Ecto neural progenitor cell (in vitro differentiated cells): ENCODE measurements at regions not wholly inside any gene's neighbourhood (a gene's known extent, or its start where the extent isn't known, plus 50 kb on each side); places are given as distances from the start of the nearest gene placed in this dataset.

Source experiments
- DNase-seq: peaks from one replicate; pipeline ENCODE4 v3.0.0-alpha.2; 2018; ENCODE audit warnings: low spot score

GRCh38 chr12:113655479-113655878 is 183.8 kb upstream of the LHX5 start:
- no peak for DNase-seq

GRCh38 chr12:113651662-113652061 is 180.0 kb upstream of the LHX5 start:
- no peak for DNase-seq

GRCh38 chr12:113650476-113650875 is 178.8 kb upstream of the LHX5 start:
- DNase-seq = no peak

- DNase-seq = no peak
These were observed 177.7 kb upstream of the LHX5 start for GRCh38 chr12:113649256-113649830.

- DNase-seq = no peak
These were observed 175.4 kb upstream of the LHX5 start for GRCh38 chr12:113647048-113647447.

GRCh38 chr12:113645603-113646002 is 173.9 kb upstream of the LHX5 start:
- no peak for DNase-seq

- DNase-seq = no peak
These were observed 173.5 kb upstream of the LHX5 start for GRCh38 chr12:113645183-113645582.

GRCh38 chr12:113643177-113643974 is 171.7 kb upstream of the LHX5 start:
- no peak for DNase-seq

- DNase-seq = no peak
These were observed 171.0 kb upstream of the LHX5 start for GRCh38 chr12:113642672-113643071.

- no peak for DNase-seq
These were observed 170.5 kb upstream of the LHX5 start for GRCh38 chr12:113642216-113642615.

- DNase-seq = no peak
These were observed 169.9 kb upstream of the LHX5 start for GRCh38 chr12:113641426-113642030.

GRCh38 chr12:113640837-113641236 is 169.2 kb upstream of the LHX5 start:
- no peak for DNase-seq

- DNase-seq = no peak
These were observed 167.8 kb upstream of the LHX5 start for GRCh38 chr12:113639474-113639873.

- DNase-seq = no peak
These were observed 166.7 kb upstream of the LHX5 start for GRCh38 chr12:113638460-113638775.

- DNase-seq = no peak
These were observed 163.3 kb upstream of the LHX5 start for GRCh38 chr12:113634982-113635381.

- no peak for DNase-seq
These were observed 162.8 kb upstream of the LHX5 start for GRCh38 chr12:113634474-113634873.

- DNase-seq = no peak
These were observed 162.1 kb upstream of the LHX5 start for GRCh38 chr12:113633678-113634332.

GRCh38 chr12:113630625-113631024 is 159.0 kb upstream of the LHX5 start:
- no peak for DNase-seq

GRCh38 chr12:113625499-113625898 is 153.8 kb upstream of the LHX5 start:
- no peak for DNase-seq

GRCh38 chr12:113622410-113622809 is 150.7 kb upstream of the LHX5 start:
- no peak for DNase-seq

- DNase-seq = no peak
These were observed 148.8 kb upstream of the LHX5 start for GRCh38 chr12:113620437-113620976.

- DNase-seq = no peak
These were observed 147.5 kb upstream of the LHX5 start for GRCh38 chr12:113619202-113619601.

- DNase-seq = no peak
These were observed 141.7 kb upstream of the LHX5 start for GRCh38 chr12:113613414-113613813.
